HG03039 (cell line): ENCODE measurements at regions not wholly inside any gene's neighbourhood (a gene's known extent, or its start where the extent isn't known, plus 50 kb on each side); places are given as distances from the start of the nearest gene placed in this dataset.
"Not testable (repeated sequence)": the region's sequence is repeated elsewhere in the genome, so short reads cannot be mapped to it uniquely, and the experiment has no call there.

Source experiments
- ATAC-seq: cut with Tn5 transposase; IDR thresholded peaks from one replicate; pipeline ENCODE4 v1.9.1; 2021; ENCODE audit warnings: mild to moderate bottlenecking, moderate library complexity; ENCODE audit not compliant: unreplicated experiment

GRCh38 chr1:173257805-173258204, 50.7 kb upstream of the TNFSF4 start:
- ATAC-seq = no peak

- ATAC-seq = no peak
Measured at GRCh38 chr1:173258479-173259264, 51.5 kb upstream of the TNFSF4 start.

DNA sequence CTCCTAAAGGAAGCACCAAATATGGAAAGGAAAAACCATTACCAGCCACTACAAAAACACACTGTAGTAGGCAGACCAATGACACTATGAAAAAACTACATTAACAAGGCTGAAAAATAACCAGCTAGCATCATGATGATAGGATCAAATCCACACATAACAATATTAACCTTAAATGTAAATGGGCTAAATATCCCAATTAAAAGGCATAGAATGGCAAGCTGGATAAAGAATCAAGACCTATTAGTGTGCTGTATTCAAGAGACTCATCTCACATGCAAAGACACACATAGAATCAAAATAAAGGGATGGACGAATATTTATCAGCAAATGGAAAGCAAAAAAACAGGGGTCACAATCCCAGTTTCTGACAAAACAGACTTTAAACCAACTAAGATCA, 53.2 kb upstream of the TNFSF4 start:
- ATAC-seq = not testable (repeated sequence)

GRCh38 chr1:173266841-173267240, 59.7 kb upstream of the TNFSF4 start:
- no peak for ATAC-seq

GRCh38 chr1:173267453-173267945, 60.4 kb upstream of the TNFSF4 start:
- no peak for ATAC-seq

DNA sequence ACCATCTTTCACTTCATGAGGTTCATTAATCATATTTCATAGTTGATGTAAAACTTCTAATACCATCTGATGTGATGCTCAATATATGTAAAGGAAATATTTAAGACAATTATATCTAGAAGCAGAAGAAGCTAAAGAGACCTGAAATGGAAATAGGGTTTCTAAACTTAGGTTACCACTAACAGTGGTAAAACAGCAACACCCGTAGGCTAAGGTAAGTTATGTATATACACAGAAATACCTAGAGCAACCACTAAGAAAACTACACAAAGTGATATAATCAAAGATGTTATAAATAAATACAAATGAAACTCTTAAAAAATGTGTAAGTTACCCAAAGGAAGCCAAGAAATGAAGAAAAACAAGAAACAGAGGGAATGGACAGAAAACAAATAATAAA, 61.1 kb upstream of the TNFSF4 start:
- ATAC-seq = no peak

GRCh38 chr1:173268786-173269277, 61.7 kb upstream of the TNFSF4 start:
- ATAC-seq = no peak

GRCh38 chr1:173269490-173270230, 62.5 kb upstream of the TNFSF4 start:
- no peak for ATAC-seq

DNA sequence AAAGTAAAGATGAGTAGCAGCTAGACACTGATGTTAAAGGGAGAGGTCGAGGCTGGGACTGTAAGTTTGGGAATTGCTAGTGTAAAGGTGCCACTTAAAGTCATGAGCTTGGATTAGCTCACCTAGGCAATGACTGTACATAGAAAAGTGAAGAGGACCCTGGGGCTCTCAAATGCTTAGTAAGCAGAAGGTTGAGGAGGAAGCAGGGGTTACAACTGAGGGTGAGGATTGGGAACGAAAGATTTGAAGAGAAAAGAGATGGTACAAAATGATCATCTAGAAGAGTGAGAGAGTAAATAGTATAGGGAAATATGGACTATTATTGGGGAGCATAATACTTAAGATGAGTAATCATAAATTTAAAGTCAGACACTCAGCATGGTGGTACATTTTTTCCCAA, 63.1 kb upstream of the TNFSF4 start:
- no peak for ATAC-seq

DNA sequence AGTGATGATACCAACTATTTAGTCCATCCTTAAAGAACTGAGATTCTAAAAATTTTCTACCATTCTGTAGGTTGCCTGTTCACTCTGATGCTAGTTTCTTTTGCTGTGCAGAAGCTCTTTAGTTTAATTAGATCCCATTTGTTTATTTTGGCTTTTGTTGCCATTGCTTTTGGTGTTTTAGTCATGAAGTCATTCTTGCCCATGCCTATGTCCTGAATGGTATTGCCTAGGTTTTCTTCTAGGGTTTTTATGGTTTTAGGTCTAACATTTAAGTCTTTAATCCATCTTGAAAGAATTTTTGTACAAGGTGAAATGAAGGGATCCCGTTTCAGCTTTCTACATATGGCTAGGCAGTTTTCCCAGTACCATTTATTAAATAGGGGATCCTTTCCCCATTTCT, 63.9 kb upstream of the TNFSF4 start:
- not testable (repeated sequence) for ATAC-seq

DNA sequence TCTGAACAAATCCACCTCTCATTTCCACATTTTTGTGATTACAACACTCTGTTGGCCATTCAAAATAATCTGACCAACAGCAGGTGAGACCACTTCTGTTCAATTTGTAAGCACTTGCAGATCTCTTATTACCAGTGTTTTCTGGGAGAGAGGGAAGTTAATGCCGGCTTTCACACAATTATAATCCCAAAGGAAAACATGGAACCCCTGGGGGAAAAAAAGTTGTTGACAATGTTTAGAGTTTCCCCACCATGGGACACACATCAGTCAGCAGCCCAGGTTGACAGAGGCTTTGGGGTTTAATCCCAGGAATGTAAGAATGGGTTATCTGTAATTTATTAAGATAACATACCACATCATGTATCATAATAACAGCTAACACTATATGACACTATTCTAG, 68.4 kb upstream of the TNFSF4 start:
- no peak for ATAC-seq

DNA sequence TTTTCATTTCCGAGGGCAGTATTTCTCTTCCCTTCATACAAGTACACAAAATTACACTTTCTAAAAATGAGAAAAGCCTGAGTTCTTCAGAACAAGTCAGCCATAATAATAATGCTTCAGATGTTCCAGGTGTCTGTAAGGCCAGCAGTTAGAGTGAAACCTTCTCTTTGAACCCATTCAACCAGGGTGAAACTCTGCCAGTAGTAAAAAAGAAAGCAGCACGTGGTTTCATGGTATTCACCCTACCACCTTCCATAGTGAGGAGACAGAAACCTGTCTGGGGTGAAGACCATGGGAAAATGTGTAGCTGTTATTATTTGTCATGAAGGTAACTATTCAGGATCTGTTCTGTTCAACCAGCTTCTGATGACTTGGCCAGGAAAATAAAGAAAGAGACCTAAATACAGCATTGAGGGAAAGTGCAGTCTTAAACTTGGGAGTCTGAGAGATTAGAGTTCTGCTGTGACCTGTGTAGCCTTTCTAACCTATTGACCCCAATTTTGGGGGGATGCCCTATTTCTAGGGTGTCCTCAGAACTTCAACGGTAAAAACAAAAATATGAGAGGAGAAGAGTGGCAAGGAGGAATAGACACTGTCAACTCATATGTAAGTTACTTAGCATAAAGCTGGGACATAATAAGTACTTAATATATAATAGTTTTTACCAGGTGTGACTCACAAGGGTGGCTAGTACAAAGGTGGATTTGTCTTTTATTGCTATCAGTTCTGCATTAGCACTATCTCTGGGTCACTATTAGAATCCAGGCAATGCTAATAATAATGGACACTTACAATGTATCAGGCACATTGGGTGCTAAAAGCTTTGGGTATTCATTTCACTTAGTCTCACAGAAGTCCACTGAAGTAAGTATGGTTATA, 70.0 kb upstream of the TNFSF4 start:
- peak; percentile 93 for ATAC-seq

- ATAC-seq = no peak
Measured at GRCh38 chr1:173280899-173281660, 73.9 kb upstream of the TNFSF4 start.

DNA sequence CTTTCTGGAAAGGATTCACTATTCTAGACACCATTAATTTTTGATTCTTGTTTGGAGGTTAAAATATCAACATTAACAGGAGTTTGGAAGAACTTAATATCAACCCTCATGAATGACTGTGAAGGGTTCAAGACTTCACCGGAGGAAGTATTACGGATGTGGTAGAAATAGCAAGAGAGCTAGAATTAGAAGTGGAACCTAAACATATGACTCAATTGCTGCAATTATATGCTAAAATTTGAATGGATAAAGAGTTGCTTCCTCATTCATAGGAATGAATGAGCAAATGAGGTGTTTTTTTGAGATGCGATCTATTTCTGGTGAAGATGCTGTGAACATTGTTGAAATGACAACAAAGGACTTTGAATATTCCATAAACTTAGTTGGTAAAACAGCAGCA, 77.9 kb upstream of the TNFSF4 start:
- no peak for ATAC-seq

- no peak for ATAC-seq
Measured at GRCh38 chr1:173287785-173288184, 80.7 kb upstream of the TNFSF4 start.

- no peak for ATAC-seq
Measured at GRCh38 chr1:173293756-173294155, 86.6 kb upstream of the TNFSF4 start.

DNA sequence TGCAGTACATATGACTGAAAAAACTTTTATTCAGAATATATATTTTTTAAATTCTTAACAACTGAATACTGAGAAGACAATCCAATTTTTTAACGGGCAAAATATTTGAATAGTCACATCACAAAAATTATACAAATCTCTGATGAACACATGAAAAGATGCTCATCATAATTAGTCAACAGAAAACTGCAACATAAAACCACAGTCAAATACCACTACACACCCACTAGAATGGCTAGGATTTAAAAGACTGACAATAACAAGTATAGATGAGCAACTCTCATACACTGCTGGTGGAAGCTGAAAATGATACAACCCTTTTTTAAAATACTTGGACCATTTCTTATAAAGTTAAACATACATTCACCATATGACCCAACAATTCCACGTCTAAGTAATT, 87.7 kb upstream of the TNFSF4 start:
- ATAC-seq = no peak

DNA sequence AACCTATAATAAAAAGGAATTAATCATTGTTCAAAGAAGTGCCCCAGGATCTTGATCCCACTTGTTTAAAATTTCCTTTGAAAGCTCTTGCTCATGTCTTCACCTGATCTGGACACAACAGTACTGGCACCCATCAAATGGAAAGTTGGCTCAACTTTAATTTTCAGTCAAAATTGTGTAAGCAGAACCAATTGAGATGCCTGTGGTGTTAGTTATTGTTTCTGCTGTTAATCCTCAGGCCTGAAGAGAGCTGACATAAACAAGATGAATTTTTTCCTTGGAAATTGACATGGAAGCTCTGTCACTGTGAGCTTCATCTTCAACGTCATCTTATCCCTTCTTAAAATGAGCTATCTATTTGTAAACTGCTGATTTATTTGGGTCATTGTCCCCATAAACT, 88.3 kb upstream of the TNFSF4 start:
- ATAC-seq = no peak

DNA sequence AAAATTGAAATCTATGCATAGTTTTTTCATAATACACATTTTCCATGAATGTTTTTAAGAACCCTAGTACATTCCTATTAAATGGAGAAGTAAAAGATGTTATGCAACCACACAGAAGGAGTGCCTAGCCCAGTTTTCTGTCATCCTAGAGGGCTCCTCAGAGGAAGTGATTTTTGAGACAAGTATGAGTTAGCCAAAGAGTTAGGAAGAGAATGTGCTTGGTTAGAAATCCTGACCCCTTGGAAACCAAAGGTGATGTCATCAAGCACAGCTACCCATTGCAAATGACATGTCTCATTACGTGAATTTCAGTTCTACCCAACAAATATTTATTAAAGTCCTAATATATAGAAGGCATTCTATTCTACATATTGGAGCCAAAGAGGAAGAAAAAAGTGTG, 88.9 kb upstream of the TNFSF4 start:
- no peak for ATAC-seq

GRCh38 chr1:173297798-173298391, 90.8 kb upstream of the TNFSF4 start:
- ATAC-seq = peak; percentile 81
